Pancreas (tissue), 10 donors: ENCODE measurements at regions not wholly inside any gene's neighbourhood (a gene's known extent, or its start where the extent isn't known, plus 50 kb on each side); places are given as distances from the start of the nearest gene placed in this dataset.

Experiments used
- ATAC-seq, 4 donors: fragments of 200-7000 bp; cut with Tn5 transposase; one replicate each; pipeline versions ENCODE4 v1.8.0 to v1.9.1; 2020; ENCODE audit warnings: mild to moderate bottlenecking in 4 of 4, moderate library complexity in 4 of 4
- DNase-seq, 6 donors: peaks; one replicate each; pipeline ENCODE4 v3.0.0-alpha.2; 2020
- FAIRE-seq: peaks from 2 replicates; lab custom pipeline; 2012; peaks lifted over from hg19 to GRCh38; lab: Jason Lieb, UNC
- H3K27ac ChIP-seq, 4 donors: fragments of 200-600 bp; sonication (generic); 1 replicate in 3 of 4; 2 replicates in 1 of 4; pipeline versions ENCODE4 v1.5.0 to v1.8.0; 2020
- H3K27me3 ChIP-seq, 4 donors: fragments of 200-600 bp; one replicate each; pipeline ENCODE4 v1.8.0; 2021
- H3K36me3 ChIP-seq, 3 donors: fragments of 200-600 bp; sonication (generic) in 1 of 3; one replicate each; pipeline versions ENCODE4 v1.5.0 to v1.8.0; 2020 to 2021
- H3K4me1 ChIP-seq, 3 donors: fragments of 200-600 bp; one replicate each; pipeline ENCODE4 v1.8.0; 2021
- H3K4me3 ChIP-seq, 4 donors: fragments of 200-600 bp; sonication (generic) in 2 of 4; one replicate each; pipeline versions ENCODE4 v1.5.0 to v1.8.0; 2020 to 2021
- H3K9me3 ChIP-seq, 4 donors: fragments of 200-600 bp; one replicate each; pipeline ENCODE4 v1.8.0; 2021
- WGBS, 2 donors: extraction: QIAGEN DNeasy Blood & Tissue Kit; methylation state at CpG; one replicate each; pipeline ENCODE4 v1.1.7; 2013; 5-methylcytosine and 5-hydroxymethylcytosine counted together
- intact Hi-C, 3 donors: fragments of 100-400 bp; cut with DNase I; formaldehyde crosslinking; loops; one replicate each; pipeline versions ENCODE4 v1.11.1 to v1.14.2; 2022
- TF ChIP-seq, protein P1 (sequence below), 4 donors: fragments of 200-600 bp; sonication (generic) in 3 of 4; IDR thresholded peaks; one replicate each; pipeline versions ENCODE4 v1.5.0 to v1.8.0; 2021; ENCODE audit warnings: antibody characterized with exemption in 4 of 4
- donor health status: healthy with polysubstance abuse.
- donor health status: DM: no; HTN: no; CAD: no; lungs with moderate emphysema.
- donor health status: DM: no; HTN: no; CAD: no.
- donor health status: control.
- donor health status: control.
- donor health status: Bipolar disorder and iron deficiency.
- donor health status: DM: yes; HTN: yes; CAD: no.
- donor health status: DM: no; HTN: no; CAD: no.
- donor health status: DM: no; HTN: no; CAD: no.
- donor health status: DM: yes; HTN: yes; CAD: no.

GRCh38 chr7:106482091-106482490, 178.9 kb downstream of the CCDC71L start:
- no peaks in the 10 kb centered on the region for H3K9me3 ChIP-seq
- H3K36me3 ChIP-seq = no peaks in the 10 kb centered on the region
- ATAC-seq = no peak
- no peaks in the 10 kb centered on the region for H3K27me3 ChIP-seq
- H3K4me3 ChIP-seq = no peak overlapping the region
- 84 to 96% methylated on average over 4 of the region's 4 CpGs for WGBS, 2 donors
- no peak for DNase-seq
- no peak for FAIRE-seq
- intact Hi-C loops = no loop called here
- no peak overlapping the region for H3K27ac ChIP-seq
- H3K4me1 ChIP-seq = peaks cover 0 to 3% (median 0%) of the 10 kb centered on the region in 3 donors
- TF ChIP-seq, protein P1, sequence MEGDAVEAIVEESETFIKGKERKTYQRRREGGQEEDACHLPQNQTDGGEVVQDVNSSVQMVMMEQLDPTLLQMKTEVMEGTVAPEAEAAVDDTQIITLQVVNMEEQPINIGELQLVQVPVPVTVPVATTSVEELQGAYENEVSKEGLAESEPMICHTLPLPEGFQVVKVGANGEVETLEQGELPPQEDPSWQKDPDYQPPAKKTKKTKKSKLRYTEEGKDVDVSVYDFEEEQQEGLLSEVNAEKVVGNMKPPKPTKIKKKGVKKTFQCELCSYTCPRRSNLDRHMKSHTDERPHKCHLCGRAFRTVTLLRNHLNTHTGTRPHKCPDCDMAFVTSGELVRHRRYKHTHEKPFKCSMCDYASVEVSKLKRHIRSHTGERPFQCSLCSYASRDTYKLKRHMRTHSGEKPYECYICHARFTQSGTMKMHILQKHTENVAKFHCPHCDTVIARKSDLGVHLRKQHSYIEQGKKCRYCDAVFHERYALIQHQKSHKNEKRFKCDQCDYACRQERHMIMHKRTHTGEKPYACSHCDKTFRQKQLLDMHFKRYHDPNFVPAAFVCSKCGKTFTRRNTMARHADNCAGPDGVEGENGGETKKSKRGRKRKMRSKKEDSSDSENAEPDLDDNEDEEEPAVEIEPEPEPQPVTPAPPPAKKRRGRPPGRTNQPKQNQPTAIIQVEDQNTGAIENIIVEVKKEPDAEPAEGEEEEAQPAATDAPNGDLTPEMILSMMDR (IDR thresholded peaks at IDR 0.05) = no peak

DNA sequence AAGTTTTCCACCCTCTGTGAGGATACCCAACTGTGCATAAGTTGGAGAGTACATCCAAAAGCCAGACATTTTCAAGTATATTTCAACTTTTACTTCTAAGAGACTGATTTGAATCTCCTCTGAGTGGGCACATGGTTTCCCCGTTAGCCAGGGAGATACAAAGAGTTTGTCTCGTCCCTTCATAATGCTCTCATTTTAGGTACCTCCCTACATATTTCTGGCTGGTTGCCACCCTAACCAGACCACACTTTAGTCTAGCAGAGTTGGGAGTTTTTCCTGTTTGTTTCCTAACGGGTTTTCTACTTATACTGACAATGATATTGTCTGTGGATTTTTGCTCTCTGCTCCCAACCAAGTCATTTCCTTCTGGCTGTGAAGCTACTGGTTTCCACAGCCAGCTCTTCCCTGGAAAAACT, 180.3 kb downstream of the CCDC71L start:
- Histone ChIP-seq H3K9me3 (no peaks in the 10 kb centered on the region), H3K27ac (no peak overlapping the region), H3K27me3 (no peaks in the 10 kb centered on the region), H3K4me3 (no peak overlapping the region), H3K4me1 (no peaks in the 10 kb centered on the region), H3K36me3 (no peaks in the 10 kb centered on the region)
- DNase-seq (no peak), ATAC-seq (no peak), FAIRE-seq (no peak)
- WGBS, 2 donors = 47 to 66% methylated on average over 3 of the region's 3 CpGs
- intact Hi-C loops = no loop called here
- TF ChIP-seq, protein P1 (IDR thresholded peaks at IDR 0.05) = no peak

GRCh38 chr7:106480161-106480579, 180.8 kb downstream of the CCDC71L start:
- 65 to 72% methylated on average over 1 of the region's 1 CpG for WGBS, 2 donors
- H3K4me3 ChIP-seq = no peak overlapping the region
- TF ChIP-seq, protein P1 (IDR thresholded peaks at IDR 0.05) = no peak

DNA sequence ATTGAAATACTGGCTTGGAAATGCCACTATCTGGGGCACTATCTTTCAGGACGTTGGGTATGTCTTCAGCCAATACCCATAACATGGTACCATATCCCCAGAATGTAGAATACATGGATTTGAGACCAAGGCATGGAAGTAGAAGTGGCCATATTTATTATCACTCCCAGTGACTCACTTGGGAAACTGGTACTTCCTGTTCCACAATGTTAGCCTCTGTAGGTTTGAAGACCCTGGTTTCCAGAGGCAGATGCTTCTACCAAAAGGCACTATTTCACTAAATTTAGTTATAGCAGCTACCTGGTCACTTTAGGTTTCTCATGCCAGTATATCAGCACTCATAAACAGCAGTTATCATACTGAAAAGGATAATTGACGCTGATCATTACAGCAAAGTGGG, 184.2 kb downstream of the CCDC71L start:
- no peaks in the 10 kb centered on the region for H3K27me3 ChIP-seq
- no peaks in the 10 kb centered on the region for H3K36me3 ChIP-seq
- ATAC-seq = no peak
- 64 to 67% methylated on average over 2 of the region's 2 CpGs for WGBS, 2 donors
- H3K4me1 ChIP-seq = no peaks in the 10 kb centered on the region
- DNase-seq = no peak
- intact Hi-C loops = no loop called here
- FAIRE-seq = no peak
- H3K27ac ChIP-seq = no peak overlapping the region
- no peak overlapping the region for H3K4me3 ChIP-seq
- TF ChIP-seq, protein P1 (IDR thresholded peaks at IDR 0.05) = no peak
- no peaks in the 10 kb centered on the region for H3K9me3 ChIP-seq

More at GRCh38 chr7:106480161-106480579, 180.8 kb downstream of the CCDC71L start:
- Histone ChIP-seq H3K27ac (no peak overlapping the region), H3K9me3 (no peaks in the 10 kb centered on the region), H3K4me1 (no peaks in the 10 kb centered on the region), H3K36me3 (no peaks in the 10 kb centered on the region), H3K27me3 (no peaks in the 10 kb centered on the region)
- ATAC-seq (no peak), FAIRE-seq (no peak), DNase-seq (no peak)
- intact Hi-C loops = no loop called here

DNA sequence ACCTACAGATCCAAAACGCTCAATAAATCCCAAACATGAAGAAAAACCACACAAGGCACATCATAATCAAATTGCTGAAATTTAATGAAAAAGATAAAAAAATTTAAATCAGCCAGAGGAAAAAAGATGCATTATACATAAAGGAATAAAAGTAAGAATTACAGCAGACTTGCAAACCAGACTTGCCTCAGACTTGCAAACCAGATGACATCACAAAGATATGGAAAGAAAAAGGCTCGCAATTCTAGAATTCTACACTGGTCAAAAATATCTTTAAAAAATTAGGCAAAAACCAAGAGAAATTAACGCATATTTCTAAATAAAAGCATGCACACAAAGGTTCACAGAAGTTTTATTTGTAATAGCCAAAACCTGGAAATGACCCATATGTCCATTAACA, 188.0 kb upstream of the NAMPT start:
- no peak overlapping the region for H3K27ac ChIP-seq
- H3K4me3 ChIP-seq = no peak overlapping the region
- H3K4me1 ChIP-seq = no peaks in the 10 kb centered on the region
- TF ChIP-seq, protein P1 (IDR thresholded peaks at IDR 0.05) = no peak
- no peaks in the 10 kb centered on the region for H3K36me3 ChIP-seq
- FAIRE-seq = no peak
- 68 to 72% methylated on average over 3 of the region's 3 CpGs for WGBS, 2 donors
- intact Hi-C loops = no loop called here
- no peaks in the 10 kb centered on the region for H3K27me3 ChIP-seq
- no peak for DNase-seq
- no peaks in the 10 kb centered on the region for H3K9me3 ChIP-seq
- ATAC-seq = no peak
